Activated CD8-positive, alpha-beta memory T cell treated with anti-CD3 and anti-CD28 coated beads, Interleukin-2, amount 50 U/mL, for 4 hours (primary cell): ENCODE measurements at regions not wholly inside any gene's neighbourhood (a gene's known extent, or its start where the extent isn't known, plus 50 kb on each side); places are given as distances from the start of the nearest gene placed in this dataset.
"Not testable (repeated sequence)": the region's sequence is repeated elsewhere in the genome, so short reads cannot be mapped to it uniquely, and the experiment has no call there.

Source experiments
- DNase-seq: peaks from one replicate; pipeline ENCODE4 v3.0.0-alpha.2; 2020

- no peak for DNase-seq
Measured at GRCh38 chr2:176781570-176782217, 430.9 kb upstream of the HNRNPA3 start.

- no peak for DNase-seq
Measured at GRCh38 chr2:176784633-176785200, 427.9 kb upstream of the HNRNPA3 start.

GRCh38 chr2:176789751-176790150 lies 422.8 kb upstream of the HNRNPA3 start:
- DNase-seq = no peak

- no peak for DNase-seq
Measured at GRCh38 chr2:176790468-176790867, 422.1 kb upstream of the HNRNPA3 start.

- no peak for DNase-seq
Measured at GRCh38 chr2:176793792-176794191, 418.8 kb upstream of the HNRNPA3 start.

GRCh38 chr2:176794392-176794791 lies 418.2 kb upstream of the HNRNPA3 start:
- no peak for DNase-seq

GRCh38 chr2:176795823-176796222 lies 416.8 kb upstream of the HNRNPA3 start:
- no peak for DNase-seq

- DNase-seq = not testable (repeated sequence)
Measured at GRCh38 chr2:176796677-176797076, 415.9 kb upstream of the HNRNPA3 start.

GRCh38 chr2:176804392-176804791 lies 408.2 kb upstream of the HNRNPA3 start:
- DNase-seq = no peak

GRCh38 chr2:176805345-176805744 lies 407.2 kb upstream of the HNRNPA3 start:
- DNase-seq = no peak

GRCh38 chr2:176812246-176812775 lies 400.3 kb upstream of the HNRNPA3 start:
- DNase-seq = no peak

- no peak for DNase-seq
Measured at GRCh38 chr2:176813156-176813555, 399.4 kb upstream of the HNRNPA3 start.

- no peak for DNase-seq
Measured at GRCh38 chr2:176813621-176814049, 399.0 kb upstream of the HNRNPA3 start.

GRCh38 chr2:176814274-176814673 lies 398.3 kb upstream of the HNRNPA3 start:
- no peak for DNase-seq

GRCh38 chr2:176814740-176815367 lies 397.7 kb upstream of the HNRNPA3 start:
- no peak for DNase-seq

GRCh38 chr2:176817061-176817565 lies 395.5 kb upstream of the HNRNPA3 start:
- no peak for DNase-seq

GRCh38 chr2:176818076-176818475 lies 394.5 kb upstream of the HNRNPA3 start:
- DNase-seq = no peak

- DNase-seq = no peak
Measured at GRCh38 chr2:176818617-176819016, 394.0 kb upstream of the HNRNPA3 start.

GRCh38 chr2:176819306-176819705 lies 393.3 kb upstream of the HNRNPA3 start:
- DNase-seq = no peak

- no peak for DNase-seq
Measured at GRCh38 chr2:176820371-176820932, 392.1 kb upstream of the HNRNPA3 start.

- no peak for DNase-seq
Measured at GRCh38 chr2:176821350-176821749, 391.2 kb upstream of the HNRNPA3 start.

- no peak for DNase-seq
Measured at GRCh38 chr2:176822060-176822459, 390.5 kb upstream of the HNRNPA3 start.

GRCh38 chr2:176826356-176826755 lies 386.2 kb upstream of the HNRNPA3 start:
- DNase-seq = no peak
